ENCODE measurements at regions not wholly inside any gene's neighbourhood (a gene's known extent, or its start where the extent isn't known, plus 50 kb on each side); places are given as distances from the start of the nearest gene placed in this dataset.

- no peak for TF ChIP-seq CTCF (IDR thresholded peaks at IDR 0.05)
- no peak for TF ChIP-seq POLR2A (IDR thresholded peaks at IDR 0.05)
Observed at GRCh38 chr2:2904721-2905350, 472.8 kb downstream of the EIPR1 start.
